ENCODE measurements at regions not wholly inside any gene's neighbourhood (a gene's known extent, or its start where the extent isn't known, plus 50 kb on each side); places are given as distances from the start of the nearest gene placed in this dataset.

- H3K79me2 ChIP-seq (ENCODE audit: insufficient read depth, low read length): no peaks in the 10 kb centered on the region
- H4K20me1 ChIP-seq (ENCODE audit: insufficient read depth, low read length): no peaks in the 10 kb centered on the region
- H3K4me2 ChIP-seq (ENCODE audit: insufficient read depth, low read length): no peak overlapping the region
- no peak overlapping the region for H2AFZ ChIP-seq (ENCODE audit: low read length)
- no peak overlapping the region for H3K27ac ChIP-seq (ENCODE audit: low read depth, low read length)
- no peak for TF ChIP-seq CTCF (IDR thresholded peaks at IDR 0.05; ENCODE audit: extremely low read depth, low read depth, low read length)
- no peak for DNase-seq (ENCODE audit: insufficient read length, low spot score, missing footprints)
- H3K36me3 ChIP-seq (ENCODE audit: insufficient read depth, low read length): no peaks in the 10 kb centered on the region
- H3K27me3 ChIP-seq (ENCODE audit: insufficient read depth, low read length): no peaks in the 10 kb centered on the region
- no peak overlapping the region for H3K4me3 ChIP-seq (ENCODE audit: insufficient read depth, low read length)
- H3K9me3 ChIP-seq (ENCODE audit: low read depth, low read length): no peaks in the 10 kb centered on the region
- H3K4me1 ChIP-seq (ENCODE audit: insufficient read depth, low read length): no peaks in the 10 kb centered on the region
These were observed 555.5 kb downstream of the MAT2B start for GRCh38 chr5:164060786-164061355.

GRCh38 chr5:164062304-164062703 lies 556.9 kb downstream of the MAT2B start:
- H3K4me1 ChIP-seq (ENCODE audit: insufficient read depth, low read length): no peaks in the 10 kb centered on the region
- no peaks in the 10 kb centered on the region for H4K20me1 ChIP-seq (ENCODE audit: insufficient read depth, low read length)
- no peak for DNase-seq (ENCODE audit: insufficient read length, low spot score, missing footprints)
- H3K4me3 ChIP-seq (ENCODE audit: insufficient read depth, low read length): no peak overlapping the region
- no peak overlapping the region for H2AFZ ChIP-seq (ENCODE audit: low read length)
- H3K9me3 ChIP-seq (ENCODE audit: low read depth, low read length): no peaks in the 10 kb centered on the region
- H3K4me2 ChIP-seq (ENCODE audit: insufficient read depth, low read length): no peak overlapping the region
- no peak overlapping the region for H3K27ac ChIP-seq (ENCODE audit: low read depth, low read length)
- H3K27me3 ChIP-seq (ENCODE audit: insufficient read depth, low read length): no peaks in the 10 kb centered on the region
- H3K36me3 ChIP-seq (ENCODE audit: insufficient read depth, low read length): no peaks in the 10 kb centered on the region
- no peaks in the 10 kb centered on the region for H3K79me2 ChIP-seq (ENCODE audit: insufficient read depth, low read length)
- TF ChIP-seq CTCF (IDR thresholded peaks at IDR 0.05; ENCODE audit: extremely low read depth, low read depth, low read length): no peak

GRCh38 chr5:164065266-164065665 lies 559.8 kb downstream of the MAT2B start:
- Histone ChIP-seq H3K36me3 (ENCODE audit: insufficient read depth, low read length) (no peaks in the 10 kb centered on the region), H3K79me2 (ENCODE audit: insufficient read depth, low read length) (no peaks in the 10 kb centered on the region), H3K4me2 (ENCODE audit: insufficient read depth, low read length) (no peak overlapping the region), H3K27ac (ENCODE audit: low read depth, low read length) (no peak overlapping the region), H3K9me3 (ENCODE audit: low read depth, low read length) (no peaks in the 10 kb centered on the region), H2AFZ (ENCODE audit: low read length) (no peak overlapping the region), H3K4me1 (ENCODE audit: insufficient read depth, low read length) (no peaks in the 10 kb centered on the region), H4K20me1 (ENCODE audit: insufficient read depth, low read length) (no peaks in the 10 kb centered on the region), H3K4me3 (ENCODE audit: insufficient read depth, low read length) (no peak overlapping the region), H3K27me3 (ENCODE audit: insufficient read depth, low read length) (no peaks in the 10 kb centered on the region)
- peak; percentile 44 for DNase-seq (ENCODE audit: insufficient read length, low spot score, missing footprints)
- TF ChIP-seq CTCF (IDR thresholded peaks at IDR 0.05; ENCODE audit: extremely low read depth, low read depth, low read length): no peak

GRCh38 chr5:164071671-164072070 lies 566.3 kb downstream of the MAT2B start:
- Histone ChIP-seq H3K4me3 (ENCODE audit: insufficient read depth, low read length) (no peak overlapping the region), H3K9me3 (ENCODE audit: low read depth, low read length) (no peaks in the 10 kb centered on the region), H3K36me3 (ENCODE audit: insufficient read depth, low read length) (no peaks in the 10 kb centered on the region), H3K79me2 (ENCODE audit: insufficient read depth, low read length) (no peaks in the 10 kb centered on the region), H3K27ac (ENCODE audit: low read depth, low read length) (no peak overlapping the region), H3K27me3 (ENCODE audit: insufficient read depth, low read length) (no peaks in the 10 kb centered on the region), H2AFZ (ENCODE audit: low read length) (peak overlapping the region; percentile 16), H3K4me2 (ENCODE audit: insufficient read depth, low read length) (no peak overlapping the region), H3K4me1 (ENCODE audit: insufficient read depth, low read length) (no peaks in the 10 kb centered on the region), H4K20me1 (ENCODE audit: insufficient read depth, low read length) (no peaks in the 10 kb centered on the region)
- no peak for DNase-seq (ENCODE audit: insufficient read length, low spot score, missing footprints)
- TF ChIP-seq CTCF (IDR thresholded peaks at IDR 0.05; ENCODE audit: extremely low read depth, low read depth, low read length): no peak
